Neuron (in vitro differentiated cells): ENCODE measurements at regions not wholly inside any gene's neighbourhood (a gene's known extent, or its start where the extent isn't known, plus 50 kb on each side); places are given as distances from the start of the nearest gene placed in this dataset.
"Not testable (repeated sequence)": the region's sequence is repeated elsewhere in the genome, so short reads cannot be mapped to it uniquely, and the experiment has no call there.

Source experiments
- H2AFZ ChIP-seq: one replicate; pipeline ENCODE4 v1.6.1; 2013; ENCODE audit warnings: low read depth, mild to moderate bottlenecking, inconsistent platforms, low read length, moderate library complexity
- H3K27me3 ChIP-seq: one replicate; pipeline ENCODE4 v1.6.1; 2013; ENCODE audit warnings: low read length; ENCODE audit not compliant: insufficient read depth
- H3K36me3 ChIP-seq: one replicate; pipeline ENCODE4 v1.6.1; 2013; ENCODE audit warnings: low read length; ENCODE audit not compliant: insufficient read depth
- H3K4me1 ChIP-seq: one replicate; pipeline ENCODE4 v1.6.1; 2013; ENCODE audit warnings: low read length; ENCODE audit not compliant: insufficient read depth
- H3K4me3 ChIP-seq: 2 replicates; pipeline ENCODE4 v1.5.1; 2013; ENCODE audit warnings: mild to moderate bottlenecking, low read length, moderate library complexity
- H3K9me3 ChIP-seq: one replicate; pipeline ENCODE4 v1.6.1; 2013; ENCODE audit warnings: low read length

- no peaks in the 10 kb centered on the region for H3K36me3 ChIP-seq
- no peaks in the 10 kb centered on the region for H3K27me3 ChIP-seq
- H3K4me1 ChIP-seq, result no peaks in the 10 kb centered on the region
- H2AFZ ChIP-seq, result no peak overlapping the region
- no peaks in the 10 kb centered on the region for H3K9me3 ChIP-seq
- no peak overlapping the region for H3K4me3 ChIP-seq
Measured at GRCh38 chr6:10098756-10099528, 315.9 kb downstream of the TFAP2A start.

GRCh38 chr6:10093282-10093681, 321.6 kb downstream of the TFAP2A start:
- no peaks in the 10 kb centered on the region for H3K36me3 ChIP-seq

GRCh38 chr6:10084111-10084986, 330.5 kb downstream of the TFAP2A start:
- no peak overlapping the region for H3K4me3 ChIP-seq
- no peaks in the 10 kb centered on the region for H3K27me3 ChIP-seq
- H3K36me3 ChIP-seq, result no peaks in the 10 kb centered on the region
- no peaks in the 10 kb centered on the region for H3K4me1 ChIP-seq
- H3K9me3 ChIP-seq, result no peaks in the 10 kb centered on the region
- no peak overlapping the region for H2AFZ ChIP-seq

More at GRCh38 chr6:10093282-10093681, 321.6 kb downstream of the TFAP2A start:
- Histone ChIP-seq H3K27me3 (no peaks in the 10 kb centered on the region), H3K4me1 (no peaks in the 10 kb centered on the region), H2AFZ (no peak overlapping the region), H3K4me3 (no peak overlapping the region), H3K9me3 (peaks cover 4% of the 10 kb centered on the region)

GRCh38 chr6:10082385-10082784, 332.5 kb downstream of the TFAP2A start:
- Histone ChIP-seq H3K4me1 (no peaks in the 10 kb centered on the region), H3K36me3 (no peaks in the 10 kb centered on the region), H2AFZ (no peak overlapping the region), H3K27me3 (no peaks in the 10 kb centered on the region), H3K9me3 (no peaks in the 10 kb centered on the region), H3K4me3 (no peak overlapping the region)

GRCh38 chr6:10081957-10082356, 332.9 kb downstream of the TFAP2A start:
- Histone ChIP-seq H3K4me1 (no peaks in the 10 kb centered on the region), H3K36me3 (no peaks in the 10 kb centered on the region), H2AFZ (no peak overlapping the region)

GRCh38 chr6:10081075-10081474, 333.8 kb downstream of the TFAP2A start:
- Histone ChIP-seq H2AFZ (no peak overlapping the region), H3K27me3 (no peaks in the 10 kb centered on the region), H3K36me3 (no peaks in the 10 kb centered on the region), H3K4me1 (no peaks in the 10 kb centered on the region), H3K9me3 (no peaks in the 10 kb centered on the region), H3K4me3 (no peak overlapping the region)

More at GRCh38 chr6:10081957-10082356, 332.9 kb downstream of the TFAP2A start:
- Histone ChIP-seq H3K4me3 (no peak overlapping the region), H3K9me3 (no peaks in the 10 kb centered on the region), H3K27me3 (no peaks in the 10 kb centered on the region)

- no peak overlapping the region for H3K4me3 ChIP-seq
- no peaks in the 10 kb centered on the region for H3K4me1 ChIP-seq
- H3K36me3 ChIP-seq, result no peaks in the 10 kb centered on the region
- no peak overlapping the region for H2AFZ ChIP-seq
- H3K9me3 ChIP-seq, result no peaks in the 10 kb centered on the region
- H3K27me3 ChIP-seq, result no peaks in the 10 kb centered on the region
Measured at GRCh38 chr6:10080561-10080960, 334.3 kb downstream of the TFAP2A start.

GRCh38 chr6:10078581-10078980, 336.3 kb downstream of the TFAP2A start:
- Histone ChIP-seq H3K9me3 (no peaks in the 10 kb centered on the region), H2AFZ (no peak overlapping the region), H3K36me3 (no peaks in the 10 kb centered on the region), H3K4me1 (no peaks in the 10 kb centered on the region), H3K27me3 (no peaks in the 10 kb centered on the region), H3K4me3 (no peak overlapping the region)

- not testable (repeated sequence) for H2AFZ ChIP-seq, H3K36me3 ChIP-seq, H3K27me3 ChIP-seq, H3K4me1 ChIP-seq, H3K4me3 ChIP-seq, H3K9me3 ChIP-seq
Measured at GRCh38 chr6:10074726-10075125, 340.1 kb downstream of the TFAP2A start.

GRCh38 chr6:10073341-10073740, 341.5 kb downstream of the TFAP2A start:
- Histone ChIP-seq H3K4me1 (no peaks in the 10 kb centered on the region), H3K4me3 (no peak overlapping the region), H3K27me3 (no peaks in the 10 kb centered on the region), H3K9me3 (no peaks in the 10 kb centered on the region), H2AFZ (no peak overlapping the region), H3K36me3 (no peaks in the 10 kb centered on the region)

GRCh38 chr6:10071631-10072220, 343.1 kb downstream of the TFAP2A start:
- Histone ChIP-seq H3K27me3 (no peaks in the 10 kb centered on the region), H2AFZ (no peak overlapping the region), H3K9me3 (no peaks in the 10 kb centered on the region), H3K36me3 (no peaks in the 10 kb centered on the region), H3K4me1 (no peaks in the 10 kb centered on the region), H3K4me3 (no peak overlapping the region)

- Histone ChIP-seq H3K36me3 (no peaks in the 10 kb centered on the region), H3K27me3 (no peaks in the 10 kb centered on the region), H3K4me1 (no peaks in the 10 kb centered on the region), H3K9me3 (no peaks in the 10 kb centered on the region), H3K4me3 (no peak overlapping the region), H2AFZ (no peak overlapping the region)
Measured at GRCh38 chr6:10060004-10060403, 354.9 kb downstream of the TFAP2A start.

GRCh38 chr6:10054672-10055071, 360.2 kb downstream of the TFAP2A start:
- Histone ChIP-seq H3K4me1 (no peaks in the 10 kb centered on the region), H3K9me3 (no peaks in the 10 kb centered on the region), H3K4me3 (no peak overlapping the region), H3K27me3 (no peaks in the 10 kb centered on the region), H2AFZ (no peak overlapping the region), H3K36me3 (no peaks in the 10 kb centered on the region)
